HAP-1 (cell line): ENCODE measurements at regions not wholly inside any gene's neighbourhood (a gene's known extent, or its start where the extent isn't known, plus 50 kb on each side); places are given as distances from the start of the nearest gene placed in this dataset.

Experiments used
- DNase-seq, 2 experiments: peaks; one replicate each; pipeline ENCODE4 v3.0.0-alpha.2; 2016 to 2020; ENCODE audit warnings: low spot score in 2 of 2
- H3K27me3 ChIP-seq: fragments of 250-450 bp; sonication (Bioruptor Pico); 2 replicates; pipeline ENCODE4 v1.5.1; 2020; ENCODE audit warnings: low read depth, mild to moderate bottlenecking, moderate library complexity
- H3K36me3 ChIP-seq: fragments of 250-450 bp; sonication (Bioruptor Pico); replicated peaks from 2 replicates; pipeline ENCODE4 v1.5.1; 2020; ENCODE audit warnings: mild to moderate bottlenecking
- H3K4me1 ChIP-seq: fragments of 250-450 bp; sonication (Bioruptor Pico); 2 replicates; pipeline ENCODE4 v1.5.1; 2020; ENCODE audit warnings: mild to moderate bottlenecking
- H3K4me3 ChIP-seq: fragments of 250-450 bp; sonication (Bioruptor Pico); 2 replicates; pipeline ENCODE4 v1.5.1; 2020; ENCODE audit warnings: mild to moderate bottlenecking, moderate library complexity
- H3K9me3 ChIP-seq: fragments of 250-450 bp; sonication (Bioruptor Pico); 2 replicates; pipeline ENCODE4 v1.5.1; 2020; ENCODE audit warnings: mild to moderate bottlenecking, moderate library complexity
- in situ Hi-C: fragments of 300-500 bp; cut with MboI; formaldehyde crosslinking; loops from 3 replicates; pipeline ENCODE4 v1.14.3; 2020; ENCODE audit warnings: low sequenced_read_pairs, inconsistent platforms, mixed read lengths

DNA sequence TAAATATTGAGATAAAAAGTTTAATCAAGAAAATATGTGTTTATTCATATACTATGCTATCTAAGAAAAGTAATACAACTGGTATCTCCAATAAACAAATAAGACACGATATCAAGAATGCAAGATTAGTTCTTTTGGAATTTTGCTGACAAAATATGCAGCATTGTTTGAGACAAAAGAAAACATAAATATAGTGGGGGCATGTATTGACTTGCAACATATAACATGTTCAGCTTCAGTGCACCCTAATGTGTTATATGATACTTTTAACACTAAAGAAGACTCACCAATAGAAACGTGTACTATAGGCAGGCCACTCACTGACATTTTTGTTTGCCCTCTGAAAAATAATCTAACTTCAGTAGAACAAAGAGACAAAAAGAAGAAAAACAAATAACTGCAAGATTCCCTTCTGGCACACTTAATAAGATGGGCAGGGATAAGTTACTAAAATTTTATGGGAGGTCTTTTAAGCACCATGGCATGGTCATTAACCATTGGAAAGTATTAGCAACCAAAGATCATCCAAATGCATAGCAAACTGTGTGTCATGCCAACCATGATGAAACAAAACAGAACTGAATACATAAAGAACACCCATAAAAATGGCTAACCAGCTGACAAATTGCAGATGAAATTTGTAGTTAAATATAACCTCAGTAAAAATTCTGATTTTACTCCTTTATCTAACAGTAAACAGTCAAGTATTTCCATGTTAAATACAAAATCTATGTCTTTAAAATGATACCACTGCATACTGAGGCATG lies 447.9 kb upstream of the FAM241A start:
- no peaks in the 10 kb centered on the region for H3K27me3 ChIP-seq
- H3K4me3 ChIP-seq, result no peak overlapping the region
- no peaks in the 10 kb centered on the region for H3K36me3 ChIP-seq
- no peaks in the 10 kb centered on the region for H3K4me1 ChIP-seq
- no peaks in the 10 kb centered on the region for H3K9me3 ChIP-seq
- DNase-seq, result no peak
- in situ Hi-C loops, result no loop called here

DNA sequence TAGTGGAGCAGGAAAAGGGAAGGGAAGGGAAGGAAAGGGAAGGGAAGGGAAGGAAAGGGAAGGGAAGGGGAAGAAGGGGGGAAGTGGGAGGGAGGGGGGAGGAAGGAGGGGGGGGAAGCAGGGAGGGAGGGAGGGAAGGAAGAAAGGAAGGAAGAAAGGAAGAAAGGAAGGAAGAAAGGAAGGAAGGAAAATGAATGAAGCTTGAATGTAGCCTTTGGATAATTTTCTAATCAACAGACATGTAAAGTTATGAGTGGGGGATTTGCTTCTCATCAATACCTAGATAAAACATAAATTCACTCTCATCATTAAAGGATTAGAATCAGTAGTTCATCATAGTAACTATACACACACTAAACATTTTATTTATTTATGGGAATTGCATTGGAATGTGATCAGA lies 446.9 kb upstream of the FAM241A start:
- in situ Hi-C loops, result no loop called here
- DNase-seq, result no peak
- Histone ChIP-seq H3K36me3 (no peaks in the 10 kb centered on the region), H3K9me3 (no peaks in the 10 kb centered on the region), H3K27me3 (no peaks in the 10 kb centered on the region), H3K4me1 (no peaks in the 10 kb centered on the region), H3K4me3 (no peak overlapping the region)

DNA sequence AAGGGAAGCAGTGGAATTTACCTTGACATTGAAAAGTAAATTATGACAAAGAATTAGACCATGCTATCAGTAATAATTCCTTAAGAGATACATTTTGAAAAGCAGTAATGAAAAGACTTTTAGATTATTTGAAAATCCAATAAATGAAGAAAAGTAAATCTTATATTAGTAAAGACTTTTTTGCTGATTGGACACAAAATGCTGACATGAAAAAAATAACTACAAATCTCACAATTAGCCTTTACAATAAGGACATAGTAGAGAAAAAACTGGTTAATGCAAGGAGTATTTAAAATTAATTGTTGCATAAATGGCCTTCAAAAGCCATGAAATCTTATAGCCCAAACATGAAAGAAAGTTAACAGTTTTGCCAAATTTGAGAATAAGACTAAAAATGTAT lies 446.1 kb upstream of the FAM241A start:
- H3K27me3 ChIP-seq, result no peaks in the 10 kb centered on the region
- no peaks in the 10 kb centered on the region for H3K36me3 ChIP-seq
- no peaks in the 10 kb centered on the region for H3K9me3 ChIP-seq
- in situ Hi-C loops, result no loop called here
- no peak for DNase-seq
- H3K4me1 ChIP-seq, result no peaks in the 10 kb centered on the region
- H3K4me3 ChIP-seq, result no peak overlapping the region

DNA sequence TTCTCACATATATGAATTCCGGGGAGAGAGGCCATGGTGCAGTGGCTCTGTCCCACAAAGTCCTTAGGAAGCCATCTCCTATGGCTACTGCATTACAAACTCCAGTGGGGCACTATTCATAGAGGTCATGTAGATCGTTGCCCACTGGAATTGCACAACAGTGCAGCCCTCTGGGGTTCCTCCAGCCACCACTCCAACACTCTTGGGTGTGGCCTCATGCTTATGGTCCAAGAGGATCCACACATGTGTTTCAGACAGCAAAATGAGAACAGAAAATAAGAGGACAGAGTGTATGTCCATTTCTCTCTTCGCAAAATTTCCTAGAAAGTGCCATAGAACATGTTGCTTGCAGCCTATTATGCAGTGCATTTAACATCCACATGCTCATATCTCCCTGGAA lies 444.2 kb upstream of the FAM241A start:
- H3K4me3 ChIP-seq, result no peak overlapping the region
- no peaks in the 10 kb centered on the region for H3K9me3 ChIP-seq
- no peak for DNase-seq
- in situ Hi-C loops, result no loop called here
- no peaks in the 10 kb centered on the region for H3K4me1 ChIP-seq
- no peaks in the 10 kb centered on the region for H3K27me3 ChIP-seq
- H3K36me3 ChIP-seq, result no peaks in the 10 kb centered on the region

DNA sequence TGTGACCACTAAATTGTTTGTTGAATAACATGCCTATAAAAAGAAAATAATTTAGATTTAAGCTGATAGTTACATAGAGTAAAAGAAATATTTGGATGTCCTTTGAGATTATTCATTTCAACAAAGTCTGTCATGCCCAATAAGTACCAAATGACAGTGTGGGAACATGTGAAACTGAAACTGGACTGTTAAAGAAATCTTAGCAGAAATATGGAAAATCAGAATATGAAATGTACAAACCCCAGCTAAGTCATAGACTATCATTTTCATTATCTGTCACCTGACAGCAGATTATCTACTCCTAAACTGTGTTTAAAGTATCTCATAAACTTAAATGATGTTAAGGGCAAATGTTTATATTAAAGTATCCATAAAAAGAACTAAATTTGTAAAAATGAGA lies 437.8 kb upstream of the FAM241A start:
- in situ Hi-C loops, result no loop called here
- Histone ChIP-seq H3K27me3 (no peaks in the 10 kb centered on the region; the same call in 1 of the 2 replicates), H3K4me3 (no peak overlapping the region), H3K36me3 (no peaks in the 10 kb centered on the region), H3K4me1 (peaks cover 14% of the 10 kb centered on the region), H3K9me3 (no peaks in the 10 kb centered on the region)
- DNase-seq, result no peak

DNA sequence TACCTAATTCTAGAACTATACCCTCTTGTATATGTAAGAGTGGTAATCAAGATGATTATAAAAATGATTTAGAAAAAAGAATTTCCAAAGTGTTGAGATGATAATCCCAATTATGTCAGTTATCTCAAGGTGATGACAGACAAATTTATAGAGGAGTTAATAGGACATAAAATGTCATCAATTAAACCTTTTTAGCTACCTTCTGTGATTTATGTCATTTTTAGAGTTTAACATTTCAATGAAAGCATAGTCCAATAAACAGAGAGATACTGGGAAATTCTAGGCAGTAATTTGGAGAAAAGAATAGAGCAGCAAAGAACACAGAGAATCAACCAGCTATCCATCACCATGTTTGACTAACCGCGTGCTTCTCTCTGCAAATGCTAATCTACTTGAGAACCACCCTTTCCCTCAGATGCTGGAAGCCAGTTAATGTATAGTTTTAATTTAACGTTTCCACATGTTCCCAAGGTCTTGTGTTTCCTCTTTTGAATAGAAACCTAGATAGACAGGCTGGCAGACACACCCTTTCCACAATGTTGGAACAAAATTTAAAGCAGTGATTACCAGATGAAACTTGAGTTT lies 433.1 kb upstream of the FAM241A start:
- Histone ChIP-seq H3K27me3 (no peaks in the 10 kb centered on the region; the same call in 1 of the 2 replicates), H3K36me3 (no peaks in the 10 kb centered on the region), H3K9me3 (no peaks in the 10 kb centered on the region), H3K4me1 (peaks cover 27% of the 10 kb centered on the region), H3K4me3 (no peak overlapping the region)
- DNase-seq, result peak; percentile 65 to 95
- in situ Hi-C loops, result no loop called here

DNA sequence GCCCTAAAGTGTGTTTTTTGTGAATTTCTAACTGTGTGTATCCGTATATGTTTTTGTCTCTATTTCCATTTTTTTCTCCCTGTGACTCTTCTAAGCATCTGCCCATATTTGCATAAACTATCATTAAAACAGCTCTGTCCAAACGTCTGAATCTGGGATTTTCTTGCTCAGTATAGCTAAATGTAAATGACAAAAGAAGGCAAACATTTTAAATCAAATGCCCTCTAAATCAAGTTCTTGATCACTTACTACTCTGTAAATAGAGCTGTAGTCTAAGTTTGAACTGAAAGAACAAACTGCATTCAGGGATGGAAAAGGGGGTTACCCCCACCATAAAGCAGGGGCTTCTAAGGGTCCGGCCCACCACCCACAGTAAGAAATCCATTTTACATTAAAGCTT lies 432.0 kb upstream of the FAM241A start:
- H3K4me3 ChIP-seq, result no peak overlapping the region
- H3K9me3 ChIP-seq, result no peaks in the 10 kb centered on the region
- in situ Hi-C loops, result no loop called here
- no peaks in the 10 kb centered on the region for H3K36me3 ChIP-seq
- H3K4me1 ChIP-seq, result peaks cover 27% of the 10 kb centered on the region
- DNase-seq, result peak in 1 of 2 experiments; percentile 73
- no peaks in the 10 kb centered on the region; the same call in none of the 2 replicates for H3K27me3 ChIP-seq

DNA sequence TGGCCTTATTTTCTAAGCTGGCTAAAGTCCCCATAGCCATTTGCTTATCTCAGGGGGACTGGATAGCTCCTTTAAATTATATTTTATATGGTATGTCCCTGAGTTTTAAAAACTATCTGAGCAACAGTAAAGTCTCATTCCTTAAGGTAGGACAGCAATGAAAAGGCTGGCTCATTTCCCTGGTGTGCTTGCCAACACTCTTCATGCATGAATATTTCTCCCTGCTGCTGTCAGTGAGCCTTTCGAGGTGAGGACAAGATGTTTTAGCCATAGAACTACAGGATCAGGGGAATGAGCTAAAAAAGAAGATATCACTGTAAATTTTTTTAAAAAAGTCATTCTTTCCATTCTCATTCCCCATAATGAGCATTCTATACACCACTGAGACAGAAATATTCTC lies 427.3 kb upstream of the FAM241A start:
- H3K27me3 ChIP-seq, result no peaks in the 10 kb centered on the region; the same call in 1 of the 2 replicates
- H3K4me1 ChIP-seq, result peaks cover 16% of the 10 kb centered on the region
- H3K9me3 ChIP-seq, result no peaks in the 10 kb centered on the region
- in situ Hi-C loops, result no loop called here
- no peaks in the 10 kb centered on the region for H3K36me3 ChIP-seq
- no peak for DNase-seq
- H3K4me3 ChIP-seq, result no peak overlapping the region

DNA sequence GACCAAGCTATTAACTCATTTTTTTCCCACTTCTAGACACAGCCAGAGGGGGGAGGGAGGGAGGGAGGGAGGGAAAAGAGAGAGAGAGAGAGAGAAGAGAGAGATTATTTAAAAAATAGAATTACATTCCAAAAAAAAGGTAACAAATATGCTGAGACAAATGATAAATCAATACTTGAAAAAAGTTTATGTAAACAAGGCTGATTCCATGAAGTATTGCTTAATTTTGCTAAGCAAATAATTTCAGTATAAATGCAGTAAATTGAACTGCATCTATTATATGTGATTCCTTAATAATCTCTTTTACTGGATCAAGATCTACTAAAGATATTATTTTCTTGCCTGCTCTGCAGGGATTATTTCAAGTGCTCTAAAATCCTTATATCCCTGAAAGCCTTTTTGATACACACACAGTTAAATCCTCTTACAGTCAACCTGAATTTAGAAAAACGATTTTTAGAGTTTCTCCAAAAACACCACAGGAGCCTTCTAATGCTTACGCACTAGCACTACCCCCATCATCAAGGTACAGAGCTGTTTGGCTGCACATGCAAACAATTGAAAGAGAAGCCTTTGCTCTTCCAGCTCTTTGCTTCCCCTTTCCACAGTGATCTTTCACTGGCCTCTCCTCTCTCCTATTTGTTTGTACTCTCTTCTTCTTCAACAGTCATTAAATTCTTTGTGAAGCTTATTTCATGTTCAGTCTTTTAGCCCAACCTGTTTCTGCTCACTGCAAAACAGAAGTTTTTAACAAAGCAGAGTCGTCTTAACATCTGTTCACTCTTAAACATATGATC lies 426.3 kb upstream of the FAM241A start:
- H3K36me3 ChIP-seq, result no peaks in the 10 kb centered on the region
- H3K27me3 ChIP-seq, result no peaks in the 10 kb centered on the region; the same call in 1 of the 2 replicates
- peak in 1 of 2 experiments; percentile 17 for DNase-seq
- H3K9me3 ChIP-seq, result no peaks in the 10 kb centered on the region
- H3K4me3 ChIP-seq, result no peak overlapping the region
- in situ Hi-C loops, result no loop called here
- peaks cover 7% of the 10 kb centered on the region; the same call in 1 of the 2 replicates for H3K4me1 ChIP-seq

DNA sequence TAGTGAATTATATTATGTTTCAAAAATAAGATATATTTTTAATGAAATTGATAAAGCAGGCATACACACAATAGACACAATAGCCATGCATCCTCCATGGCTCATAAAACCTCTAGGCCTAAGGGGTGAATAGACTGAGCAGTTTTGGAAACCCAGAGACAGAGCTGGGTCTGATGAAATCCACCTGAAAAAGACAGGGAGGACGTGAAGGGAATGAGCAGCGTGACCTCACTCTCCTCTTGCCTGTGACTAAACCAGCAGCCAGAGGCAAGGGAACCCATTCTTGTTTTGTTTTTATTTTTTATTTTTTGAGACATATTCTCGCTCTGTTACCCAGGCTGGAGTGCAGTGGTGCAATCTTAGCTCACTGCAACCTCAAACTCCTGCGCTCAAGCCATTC lies 424.4 kb upstream of the FAM241A start:
- no peaks in the 10 kb centered on the region; the same call in 1 of the 2 replicates for H3K27me3 ChIP-seq
- H3K4me1 ChIP-seq, result peaks cover 16% of the 10 kb centered on the region
- no peak overlapping the region for H3K4me3 ChIP-seq
- H3K9me3 ChIP-seq, result no peaks in the 10 kb centered on the region
- no peaks in the 10 kb centered on the region for H3K36me3 ChIP-seq
- in situ Hi-C loops, result no loop called here
- no peak for DNase-seq

DNA sequence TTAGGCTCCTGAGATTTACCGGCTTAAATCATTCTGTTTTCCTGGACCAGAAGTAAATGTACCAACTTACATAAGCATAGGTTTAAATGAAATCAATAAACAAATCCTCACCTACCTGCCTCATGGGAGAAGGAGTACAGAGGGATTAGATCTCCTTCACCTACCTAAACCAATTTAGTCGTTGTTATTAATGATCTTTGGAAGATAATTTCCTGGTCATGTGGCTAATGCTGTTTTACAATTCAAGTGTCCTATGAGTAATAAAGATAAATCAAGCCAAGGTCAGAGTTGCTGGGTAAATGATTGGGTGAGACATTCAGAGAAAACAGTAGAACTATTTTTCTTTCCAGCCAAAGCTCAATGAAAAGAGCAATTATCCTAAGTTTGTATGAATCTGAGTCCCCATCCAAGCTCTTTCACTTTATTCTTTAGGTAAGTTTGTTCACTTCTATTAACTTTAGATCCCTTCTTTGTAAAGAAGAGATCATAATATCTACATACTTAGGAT lies 423.0 kb upstream of the FAM241A start:
- Histone ChIP-seq H3K27me3 (no peaks in the 10 kb centered on the region; the same call in 1 of the 2 replicates), H3K9me3 (no peaks in the 10 kb centered on the region), H3K4me3 (no peak overlapping the region), H3K4me1 (peaks cover 16% of the 10 kb centered on the region), H3K36me3 (no peaks in the 10 kb centered on the region)
- DNase-seq, result no peak
- in situ Hi-C loops, result no loop called here

DNA sequence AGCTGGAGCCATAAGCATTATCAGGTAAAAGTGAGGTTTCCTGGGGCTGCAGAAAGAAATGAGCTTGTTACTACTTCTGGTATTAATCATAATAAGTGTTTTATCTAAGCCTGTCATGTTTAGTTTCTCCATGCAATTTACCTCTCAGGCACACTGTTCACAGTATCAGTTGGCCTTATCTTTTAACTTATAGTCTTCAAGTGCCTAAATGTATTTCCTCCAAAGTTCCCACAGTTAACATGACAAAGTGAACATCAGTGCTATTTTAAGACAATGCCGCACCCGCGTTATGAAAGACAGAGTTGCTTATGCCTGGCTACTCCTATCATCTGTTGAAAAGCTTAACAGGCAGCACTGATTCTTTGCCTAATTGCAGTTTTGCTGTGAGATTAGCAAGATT lies 408.7 kb upstream of the FAM241A start:
- no peaks in the 10 kb centered on the region for H3K4me1 ChIP-seq
- H3K27me3 ChIP-seq, result no peaks in the 10 kb centered on the region; the same call in 1 of the 2 replicates
- in situ Hi-C loops, result no loop called here
- H3K9me3 ChIP-seq, result no peaks in the 10 kb centered on the region
- DNase-seq, result peak in 1 of 2 experiments; percentile 21
- no peaks in the 10 kb centered on the region for H3K36me3 ChIP-seq
- H3K4me3 ChIP-seq, result no peak overlapping the region

DNA sequence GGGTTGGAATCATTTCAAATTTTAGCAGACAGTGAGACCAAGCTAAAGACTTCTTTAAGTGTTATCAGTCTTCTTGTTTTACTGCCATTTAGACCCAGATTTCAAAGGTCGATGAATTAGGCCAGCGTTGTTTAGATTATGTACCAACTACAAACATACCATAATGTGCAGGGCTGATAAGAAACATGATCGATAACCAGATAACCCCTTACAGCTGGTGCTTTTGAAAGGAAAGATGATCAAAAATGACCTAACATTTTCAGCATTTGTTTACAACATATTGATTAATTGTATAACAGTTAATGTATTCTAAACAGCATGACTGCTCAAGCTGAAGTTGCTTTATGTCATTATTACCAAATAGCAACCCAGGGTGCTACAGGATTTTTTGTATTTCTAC lies 400.4 kb upstream of the FAM241A start:
- in situ Hi-C loops, result no loop called here
- DNase-seq, result no peak

DNA sequence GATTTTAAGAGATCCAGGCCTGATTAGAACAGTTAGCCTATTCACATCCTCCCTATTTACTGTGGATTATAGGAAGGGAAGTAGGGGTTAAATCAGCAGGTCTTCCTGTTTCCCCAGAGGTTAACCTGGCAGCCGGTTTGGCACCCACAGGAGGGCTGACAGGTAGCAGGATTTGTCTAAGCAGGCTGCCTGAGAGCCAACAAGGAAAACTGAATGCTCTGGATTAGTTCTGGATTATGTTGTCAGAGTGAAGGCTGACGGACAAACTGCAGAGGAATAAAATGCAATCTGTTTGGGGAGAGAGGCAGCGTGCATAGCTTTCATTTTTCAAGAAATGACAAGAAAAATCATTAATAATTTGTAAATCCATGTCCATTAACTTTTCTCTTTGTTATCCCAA lies 397.1 kb upstream of the FAM241A start:
- peaks cover 8% of the 10 kb centered on the region for H3K27me3 ChIP-seq
- no peaks in the 10 kb centered on the region for H3K9me3 ChIP-seq
- H3K4me1 ChIP-seq, result no peaks in the 10 kb centered on the region
- H3K4me3 ChIP-seq, result no peak overlapping the region
- no peak for DNase-seq
- H3K36me3 ChIP-seq, result no peaks in the 10 kb centered on the region
- in situ Hi-C loops, result no loop called here

More for the DNA sequence above, 400.4 kb upstream of the FAM241A start:
- Histone ChIP-seq H3K4me1 (no peaks in the 10 kb centered on the region), H3K4me3 (no peak overlapping the region), H3K27me3 (peaks cover 8% of the 10 kb centered on the region; the same call in 1 of the 2 replicates), H3K36me3 (no peaks in the 10 kb centered on the region), H3K9me3 (no peaks in the 10 kb centered on the region)
